GM18502 (cell line): ENCODE measurements at regions not wholly inside any gene's neighbourhood (a gene's known extent, or its start where the extent isn't known, plus 50 kb on each side); places are given as distances from the start of the nearest gene placed in this dataset.
"Not testable (repeated sequence)": the region's sequence is repeated elsewhere in the genome, so short reads cannot be mapped to it uniquely, and the experiment has no call there.

Experiments
- ATAC-seq: cut with Tn5 transposase; IDR thresholded peaks from one replicate; pipeline ENCODE4 v1.9.1; 2021; ENCODE audit warnings: mild to moderate bottlenecking; ENCODE audit not compliant: unreplicated experiment, poor library complexity

DNA sequence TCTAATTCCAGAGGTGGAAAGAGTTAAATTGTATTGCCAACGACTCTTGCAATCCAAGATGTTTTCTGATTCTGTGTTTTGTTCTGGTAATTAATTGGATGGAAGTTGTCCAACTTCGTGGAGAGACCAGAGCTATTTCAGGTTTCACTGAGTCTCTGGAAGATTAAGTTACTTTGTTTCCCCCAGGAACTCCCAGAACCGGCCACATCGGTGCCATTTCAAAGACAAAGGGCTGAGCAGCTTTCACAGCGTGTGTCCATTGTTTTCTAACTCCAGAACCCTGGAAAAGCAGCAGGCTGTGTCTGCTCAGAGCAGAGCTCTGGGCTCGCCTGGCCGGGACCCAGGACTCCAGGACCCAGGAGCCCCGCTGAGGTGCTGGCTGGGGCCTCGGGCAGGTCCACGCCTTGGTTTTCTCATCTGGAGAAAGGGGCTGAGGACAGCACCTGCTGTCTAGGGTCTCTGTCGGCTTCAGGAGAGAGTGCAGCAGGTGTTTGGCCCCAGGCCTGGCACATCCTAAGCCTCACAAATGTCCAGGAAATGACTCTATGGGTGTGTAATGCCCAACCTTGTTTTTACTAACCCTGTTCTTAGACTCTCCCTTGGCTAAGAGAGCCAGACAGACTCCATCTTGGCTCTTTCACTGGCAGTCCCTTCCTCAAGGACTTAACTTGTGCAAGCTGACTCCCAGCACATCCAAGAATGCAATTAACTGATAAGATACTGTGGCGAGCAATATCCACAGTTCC lies 86.0 kb upstream of the SFSWAP start:
- not testable (repeated sequence) for ATAC-seq

DNA sequence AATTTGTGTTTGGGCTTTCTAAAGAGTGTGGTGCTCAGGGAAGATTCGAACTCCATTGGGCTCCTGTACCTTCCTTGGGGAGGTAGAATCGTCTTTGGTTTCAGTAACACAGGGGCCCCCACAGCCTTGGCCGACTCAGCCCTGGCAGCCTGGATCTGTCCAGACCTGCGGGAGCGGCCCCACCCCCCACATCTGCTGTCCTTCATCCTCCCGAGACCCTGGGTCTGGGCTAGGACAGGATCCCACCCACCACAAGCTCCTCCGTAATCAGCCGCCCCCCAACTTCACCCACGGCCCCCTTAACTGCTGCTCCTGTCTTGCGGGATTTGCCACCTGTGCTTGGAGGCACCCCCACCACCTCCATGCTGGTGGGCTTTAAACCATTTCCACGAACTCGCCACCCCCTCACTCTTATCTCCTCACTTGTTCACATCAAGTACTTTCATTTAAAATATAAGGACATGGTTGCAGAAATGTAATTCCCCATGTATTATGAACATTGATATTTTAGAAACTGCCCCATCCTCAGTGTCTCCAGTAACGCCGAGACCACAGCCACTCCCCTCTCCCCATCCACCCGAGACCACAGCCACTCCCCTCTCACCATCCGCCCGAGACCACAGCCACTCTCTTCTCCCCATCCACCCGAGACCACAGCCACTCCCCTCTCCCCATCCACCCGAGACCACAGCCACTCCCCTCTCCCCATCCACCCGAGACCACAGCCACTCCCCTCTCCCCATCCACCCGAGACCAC lies 84.7 kb upstream of the SFSWAP start:
- ATAC-seq = not testable (repeated sequence)

DNA sequence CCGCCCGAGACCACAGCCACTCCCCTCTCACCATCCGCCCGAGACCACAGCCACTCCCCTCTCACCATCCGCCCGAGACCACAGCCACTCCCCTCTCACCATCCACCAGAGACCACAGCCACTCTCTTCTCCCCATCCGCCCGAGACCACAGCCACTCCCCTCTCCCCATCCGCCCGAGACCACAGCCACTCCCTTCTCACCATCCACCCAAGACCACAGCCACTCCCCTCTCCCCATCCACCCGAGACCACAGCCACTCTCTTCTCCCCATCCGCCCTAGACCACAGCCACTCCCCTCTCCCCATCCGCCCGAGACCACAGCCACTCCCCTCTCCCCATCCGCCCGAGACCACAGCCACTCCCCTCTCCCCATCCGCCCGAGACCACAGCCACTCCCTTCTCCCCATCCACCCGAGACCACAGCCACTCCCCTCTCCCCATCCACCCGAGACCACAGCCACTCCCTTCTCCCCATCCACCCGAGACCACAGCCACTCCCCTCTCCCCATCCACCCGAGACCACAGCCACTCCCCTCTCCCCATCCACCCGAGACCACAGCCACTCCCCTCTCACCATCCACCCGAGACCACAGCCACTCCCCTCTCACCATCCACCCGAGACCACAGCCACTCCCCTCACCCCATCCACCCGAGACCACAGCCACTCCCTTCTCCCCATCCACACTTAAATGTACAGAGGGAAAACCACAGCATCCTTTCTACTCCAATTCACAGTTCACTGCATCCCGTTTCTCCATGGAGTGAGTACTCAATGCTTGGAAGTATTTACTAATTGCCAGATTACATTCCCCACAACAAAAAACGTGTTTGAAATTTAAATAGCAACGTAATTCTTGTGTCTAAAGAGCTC lies 83.5 kb upstream of the SFSWAP start:
- not testable (repeated sequence) for ATAC-seq

GRCh38 chr12:131628023-131628740 lies 82.7 kb upstream of the SFSWAP start:
- no peak for ATAC-seq

- ATAC-seq = no peak
These were observed 82.0 kb upstream of the SFSWAP start for GRCh38 chr12:131628766-131629448.

DNA sequence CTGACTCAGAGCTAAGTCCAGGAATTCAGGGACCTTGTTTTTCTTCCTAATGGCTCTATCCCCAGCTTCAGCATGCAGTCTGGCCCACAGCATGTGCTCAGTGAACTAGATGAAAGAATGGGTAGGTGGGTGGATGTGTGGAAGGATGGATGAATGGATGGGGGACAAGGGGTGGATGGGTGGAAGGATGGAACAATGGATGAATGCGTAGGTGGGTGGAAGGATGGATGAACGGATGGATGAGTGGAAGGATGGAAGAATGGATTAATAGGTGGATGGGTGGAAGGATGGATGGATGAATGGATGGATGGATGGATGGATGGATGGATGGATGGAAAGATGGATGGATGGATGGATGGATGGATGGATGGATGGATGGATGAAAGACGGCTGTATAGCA lies 79.7 kb upstream of the SFSWAP start:
- ATAC-seq = no peak

DNA sequence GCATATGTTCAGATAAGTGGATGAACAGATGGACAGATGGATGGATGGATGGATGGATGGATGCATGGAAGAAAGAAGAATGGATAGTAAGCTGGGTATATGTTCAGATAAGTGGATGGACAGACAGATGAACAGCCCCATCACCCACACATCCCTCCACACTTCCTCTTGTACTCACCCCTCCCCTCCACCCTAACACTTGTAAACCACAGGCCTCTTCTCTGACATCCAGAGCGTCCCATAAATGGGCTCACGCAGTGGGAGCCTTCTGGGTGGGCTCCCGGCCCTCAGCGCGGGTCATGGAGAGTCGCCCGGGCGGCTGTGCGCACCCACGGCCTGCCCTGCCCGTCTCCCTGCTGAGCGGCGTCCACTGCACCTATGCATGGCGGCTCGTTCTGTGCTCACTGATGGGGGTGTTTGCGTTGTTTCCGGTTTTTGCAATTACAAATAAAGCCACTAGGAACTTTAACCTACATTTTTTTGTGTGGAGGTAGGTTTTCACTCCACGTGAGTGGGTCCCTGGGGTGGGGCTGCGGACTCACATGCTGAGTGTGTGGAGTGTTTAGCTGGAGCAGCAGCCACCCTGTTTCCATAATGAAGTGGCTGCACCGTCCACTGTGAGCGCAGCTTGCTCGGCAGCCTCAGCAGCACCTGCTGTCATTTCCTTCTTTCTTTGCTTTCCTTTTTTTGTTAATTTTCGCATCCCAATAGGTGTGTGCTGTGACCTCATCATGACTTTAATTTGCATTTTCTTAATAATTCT lies 78.8 kb upstream of the SFSWAP start:
- not testable (repeated sequence) for ATAC-seq

- not testable (repeated sequence) for ATAC-seq
These were observed 78.3 kb upstream of the SFSWAP start for GRCh38 chr12:131632652-131633023.

DNA sequence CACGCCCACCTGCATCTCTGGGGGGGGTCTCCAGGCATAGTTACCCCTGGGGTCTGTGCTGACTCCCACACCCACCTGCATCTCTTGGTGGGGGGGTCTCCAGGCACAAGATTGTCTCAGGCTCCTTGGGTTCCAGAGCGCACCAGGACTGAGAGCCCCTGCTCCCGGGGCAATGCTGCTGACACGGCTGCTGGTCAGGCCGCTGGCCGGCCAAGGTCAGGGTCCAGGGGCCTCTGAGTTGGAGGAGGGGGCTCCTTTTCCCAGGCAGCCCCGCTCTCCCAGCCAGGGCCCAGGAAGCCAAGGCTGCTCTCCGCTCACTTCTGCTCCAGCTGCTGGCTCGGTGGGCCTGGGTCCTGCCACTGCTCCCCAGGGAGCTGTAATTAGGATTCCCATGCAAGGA lies 77.3 kb upstream of the SFSWAP start:
- ATAC-seq = not testable (repeated sequence)

- ATAC-seq = no peak
These were observed 76.9 kb upstream of the SFSWAP start for GRCh38 chr12:131634037-131634436.

DNA sequence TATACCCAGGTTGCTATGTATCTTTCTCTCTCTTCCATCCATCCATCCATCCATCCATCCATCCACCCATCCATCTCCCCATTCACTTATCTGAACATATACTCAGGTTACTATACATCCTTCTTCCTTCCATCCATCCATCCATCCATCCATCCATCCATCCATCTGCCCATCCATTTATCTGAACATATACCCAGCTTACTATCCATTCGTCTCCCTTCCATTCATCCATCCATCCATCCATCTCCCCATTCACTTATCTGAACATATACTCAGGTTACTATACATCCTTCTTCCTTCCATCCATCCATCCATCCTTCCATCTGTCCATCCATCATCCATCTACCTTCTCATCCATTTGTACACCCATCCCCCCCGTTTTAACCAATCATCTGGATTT lies 75.9 kb upstream of the SFSWAP start:
- ATAC-seq = not testable (repeated sequence)

DNA sequence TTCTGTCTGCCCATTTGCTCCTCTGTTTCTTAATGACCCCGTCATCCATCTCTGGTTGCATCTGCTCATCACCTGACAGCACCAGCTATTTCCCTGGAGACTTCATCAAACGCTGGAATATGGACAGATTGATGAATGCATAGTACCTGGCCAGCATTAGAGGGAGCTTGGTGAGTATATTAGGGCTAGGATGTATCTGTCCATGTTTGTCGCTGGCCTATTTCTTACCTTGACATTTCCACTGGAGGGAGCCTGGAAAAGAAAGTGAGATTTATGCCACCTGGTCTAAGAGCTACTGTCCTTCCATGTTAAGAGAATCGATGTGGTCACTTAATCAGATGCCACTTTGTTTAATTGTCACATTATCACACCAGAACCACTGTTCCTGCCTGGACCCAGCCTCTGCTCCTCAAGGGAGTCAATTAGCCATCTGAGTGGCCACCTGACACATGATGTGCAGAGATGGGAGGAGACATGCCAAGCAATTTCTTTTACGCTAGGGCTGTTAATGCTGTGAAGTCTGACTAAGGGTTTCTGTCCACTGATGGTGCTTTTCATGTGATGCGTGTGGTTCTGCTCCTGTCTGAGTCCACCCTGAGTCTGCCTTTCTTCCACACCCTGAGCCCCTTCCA lies 75.3 kb upstream of the SFSWAP start:
- no peak for ATAC-seq

GRCh38 chr12:131636266-131636665 lies 74.6 kb upstream of the SFSWAP start:
- ATAC-seq = no peak

DNA sequence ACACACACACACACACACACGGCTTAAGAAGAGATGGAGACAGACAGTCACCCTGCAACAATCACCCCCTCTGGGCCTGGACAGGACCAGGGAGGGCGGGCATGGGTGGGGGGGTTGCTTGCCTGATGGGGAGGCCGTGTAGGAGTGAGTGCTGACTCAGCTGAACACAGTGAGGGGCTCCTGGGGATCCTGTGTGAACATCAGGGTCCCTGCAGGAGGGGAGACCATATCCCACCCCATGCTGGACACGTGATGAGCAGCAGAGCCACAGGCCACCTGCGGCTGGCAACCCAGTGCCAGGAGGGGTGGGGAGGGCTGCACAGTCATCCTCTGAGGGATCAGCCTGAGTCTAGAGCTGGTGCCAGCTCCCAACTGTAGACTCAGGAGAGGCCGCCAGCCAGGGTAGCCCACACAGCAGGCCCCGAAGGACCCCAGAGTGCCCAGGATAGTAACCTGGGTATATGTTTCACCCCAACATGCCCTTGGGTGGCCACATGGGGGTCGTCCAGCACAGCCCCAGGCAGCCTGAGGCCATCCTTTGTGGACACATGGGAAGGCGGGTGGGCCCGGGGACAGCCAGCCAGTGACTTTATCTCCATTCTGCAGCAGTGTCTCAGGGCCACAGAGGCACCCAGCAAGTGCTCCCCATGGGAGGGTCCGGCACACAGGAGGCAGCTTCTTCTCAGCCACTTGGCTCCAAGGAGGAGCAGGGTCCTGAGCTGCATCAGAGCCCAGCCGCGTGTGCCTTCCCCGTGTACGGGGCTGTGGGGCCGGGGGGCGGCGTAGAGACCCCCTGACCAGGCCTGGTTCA lies 73.7 kb upstream of the SFSWAP start:
- no peak for ATAC-seq

GRCh38 chr12:131637986-131638385 lies 72.9 kb upstream of the SFSWAP start:
- ATAC-seq = no peak

GRCh38 chr12:131639270-131639940 lies 71.5 kb upstream of the SFSWAP start:
- no peak for ATAC-seq

GRCh38 chr12:131640525-131640924 lies 70.4 kb upstream of the SFSWAP start:
- no peak for ATAC-seq
